GM23338 (cell line): ENCODE measurements at regions not wholly inside any gene's neighbourhood (a gene's known extent, or its start where the extent isn't known, plus 50 kb on each side); places are given as distances from the start of the nearest gene placed in this dataset.
A peak's percentile ranks its signal among the peaks of the same experiment; 100 is the strongest.
"Not testable (repeated sequence)": the region's sequence is repeated elsewhere in the genome, so short reads cannot be mapped to it uniquely, and the experiment has no call there.

Experiments used
- ATAC-seq: fragments of 200-7000 bp; cut with Tn5 transposase; 3 replicates; pipeline ENCODE4 v1.9.1; 2020
- DNase-seq: peaks from one replicate; pipeline ENCODE4 v3.0.0-alpha.2; 2015; ENCODE audit warnings: low spot score
- H2AFZ ChIP-seq: fragments of 200-600 bp; sonication (generic); 2 replicates; pipeline ENCODE4 v1.8.0; 2016; ENCODE audit warnings: antibody characterized with exemption, mild to moderate bottlenecking, moderate library complexity
- H3F3A ChIP-seq: fragments of 200-600 bp; sonication (generic); replicated peaks from 2 replicates; pipeline ENCODE4 v1.8.0; 2017; ENCODE audit warnings: antibody characterized with exemption, mixed run types, low read depth
- H3K27ac ChIP-seq: fragments of 200-600 bp; sonication (generic); 2 replicates; pipeline ENCODE4 v1.6.1; 2016; ENCODE audit warnings: low read depth
- H3K27me3 ChIP-seq: fragments of 200-600 bp; sonication (generic); 2 replicates; pipeline ENCODE4 v1.8.0; 2016; ENCODE audit warnings: mild to moderate bottlenecking, mixed run types, moderate library complexity; ENCODE audit not compliant: insufficient read depth
- H3K36me3 ChIP-seq: fragments of 200-600 bp; sonication (generic); 2 replicates; pipeline ENCODE4 v1.8.0; 2016; ENCODE audit warnings: mild to moderate bottlenecking; ENCODE audit not compliant: insufficient read depth
- H3K4me1 ChIP-seq: fragments of 200-600 bp; sonication (generic); 2 replicates; pipeline ENCODE4 v1.8.0; 2016; ENCODE audit warnings: mild to moderate bottlenecking, moderate library complexity; ENCODE audit not compliant: insufficient read depth
- H3K4me2 ChIP-seq: fragments of 200-600 bp; sonication (generic); 2 replicates; pipeline ENCODE4 v1.7.1; 2017; ENCODE audit warnings: mixed run types
- H3K4me3 ChIP-seq: fragments of 200-600 bp; sonication (generic); 2 replicates; pipeline ENCODE4 v1.6.1; 2016; ENCODE audit warnings: mixed run types
- H3K79me2 ChIP-seq: fragments of 200-600 bp; sonication (generic); replicated peaks from 2 replicates; pipeline ENCODE4 v1.8.0; 2017; ENCODE audit warnings: mild to moderate bottlenecking; ENCODE audit not compliant: insufficient read depth
- H3K9me2 ChIP-seq: fragments of 200-600 bp; sonication (generic); 2 replicates; pipeline ENCODE4 v1.8.0; 2017; ENCODE audit not compliant: insufficient read depth
- H4K20me1 ChIP-seq: fragments of 200-600 bp; sonication (generic); replicated peaks from 2 replicates; pipeline ENCODE4 v1.8.0; 2017; ENCODE audit warnings: mild to moderate bottlenecking; ENCODE audit not compliant: insufficient read depth
- H3K27ac Mint-ChIP-seq: 2 replicates; pipeline ENCODE4 v1.8.0; 2020; ENCODE audit warnings: inconsistent platforms, mild to moderate bottlenecking, moderate library complexity, mixed read lengths
- H3K27me3 Mint-ChIP-seq: 3 replicates; pipeline ENCODE4 v1.8.0; 2022; ENCODE audit warnings: low read depth, mild to moderate bottlenecking, moderate library complexity, mixed read lengths, inconsistent platforms; ENCODE audit not compliant: insufficient read depth, poor library complexity
- H3K36me3 Mint-ChIP-seq: 3 replicates; pipeline ENCODE4 v1.8.0; 2021; ENCODE audit warnings: low read depth, mild to moderate bottlenecking, inconsistent platforms, moderate library complexity, mixed read lengths
- H3K4me1 Mint-ChIP-seq: 3 replicates; pipeline ENCODE4 v1.8.0; 2020; ENCODE audit warnings: mild to moderate bottlenecking, inconsistent platforms, mixed read lengths
- H3K4me3 Mint-ChIP-seq: 3 replicates; pipeline ENCODE4 v1.8.0; 2021; ENCODE audit warnings: moderate library complexity, mild to moderate bottlenecking, inconsistent platforms, mixed read lengths
- H3K9me3 Mint-ChIP-seq: 3 replicates; pipeline ENCODE4 v1.8.0; 2020; ENCODE audit warnings: moderate library complexity, mild to moderate bottlenecking, inconsistent platforms, mixed read lengths
- CREB1 ChIP-seq: fragments of 250-450 bp; sonication (Bioruptor Pico); IDR thresholded peaks from 2 replicates; pipeline ENCODE4 v1.5.0; 2020; ENCODE audit warnings: low read depth, mild to moderate bottlenecking, moderate library complexity
- CTCF ChIP-seq, 2 experiments: fragments of 200-600 bp in 1 of 2; sonication (generic) in 1 of 2; conservative IDR thresholded peaks; 2 replicates each; pipeline versions ENCODE4 v1.5.1 to v1.6.1; 2016 to 2017; ENCODE audit warnings: antibody characterized with exemption in 2 of 2, low read depth in 2 of 2, mild to moderate bottlenecking in 2 of 2, moderate library complexity in 1 of 2
- ETS1 ChIP-seq: IDR thresholded peaks from 2 replicates; pipeline ENCODE4 v1.6.1; 2016; ENCODE audit warnings: antibody characterized with exemption
- EZH2phosphoT487 ChIP-seq: fragments of 200-600 bp; sonication (generic); IDR thresholded peaks from one replicate; pipeline ENCODE4 v1.8.1; 2018; ENCODE audit warnings: antibody characterized with exemption; ENCODE audit not compliant: unreplicated experiment
- JUNB ChIP-seq: IDR thresholded peaks from one replicate; pipeline ENCODE4 v1.6.1; 2016; ENCODE audit warnings: antibody characterized with exemption; ENCODE audit not compliant: unreplicated experiment
- NANOG ChIP-seq: IDR thresholded peaks from 2 replicates; pipeline ENCODE4 v1.6.1; 2016; ENCODE audit warnings: antibody characterized with exemption, borderline replicate concordance
- POLR2AphosphoS5 ChIP-seq: IDR thresholded peaks from 2 replicates; pipeline ENCODE4 v1.6.1; 2016; ENCODE audit warnings: antibody characterized with exemption, low read depth
- REST ChIP-seq: IDR thresholded peaks from one replicate; pipeline ENCODE4 v1.6.1; 2018; ENCODE audit warnings: antibody characterized with exemption; ENCODE audit not compliant: unreplicated experiment
- STAT1 ChIP-seq: IDR thresholded peaks from one replicate; pipeline ENCODE4 v1.6.1; 2016; ENCODE audit warnings: antibody characterized with exemption; ENCODE audit not compliant: unreplicated experiment
- ZNF331 ChIP-seq: fragments of 250-450 bp; sonication (Bioruptor Pico); IDR thresholded peaks from 2 replicates; pipeline ENCODE4 v1.5.0; 2020; ENCODE audit warnings: low read depth, mild to moderate bottlenecking, moderate library complexity

- no peak for TF ChIP-seq ETS1
These were observed 1754.0 kb upstream of the ACO1 start (continued) for GRCh38 chr9:30630459-30630858.

- TF ChIP-seq CREB1: 0 out of 2 replicates have a peak, but pooled peaks have one; percentile 29
- H3K4me3 Mint-ChIP-seq, H3K4me1 ChIP-seq, H3K79me2 ChIP-seq, H3K27ac ChIP-seq, H2AFZ ChIP-seq, H3K4me3 ChIP-seq, H3K27me3 ChIP-seq, ATAC-seq, H3K9me2 ChIP-seq, H4K20me1 ChIP-seq, H3K27ac Mint-ChIP-seq, H3K4me2 ChIP-seq, H3K27me3 Mint-ChIP-seq, H3K4me1 Mint-ChIP-seq, H3F3A ChIP-seq: not testable (repeated sequence)
- Mint-ChIP-seq H3K36me3 (peaks cover 22% of the 10 kb centered on the region), H3K9me3 (peaks cover 25% of the 10 kb centered on the region)
- H3K36me3 ChIP-seq: peaks cover 12% of the 10 kb centered on the region; the same call in 1 of the 2 replicates
- DNase-seq: peak; percentile 33
These were observed 1737.8 kb upstream of the ACO1 start for GRCh38 chr9:30646639-30647038.

- ATAC-seq: no peak
- Mint-ChIP-seq H3K9me3 (no peaks in the 10 kb centered on the region), H3K36me3 (no peaks in the 10 kb centered on the region)
- TF ChIP-seq ETS1 (no peak), EZH2phosphoT487 (no peak), ZNF331 (CRISPR knock-in tag) (no peak), CTCF (conservative IDR thresholded peaks at IDR 0.05; ENCODE audit: low read depth in 2 of 2) (no peak), JUNB (no peak), NANOG (no peak), REST (no peak), POLR2AphosphoS5 (no peak), CREB1 (no peak), STAT1 (no peak)
These were observed 1722.5 kb upstream of the ACO1 start for GRCh38 chr9:30661925-30662324.

More at GRCh38 chr9:30661925-30662324, 1722.5 kb upstream of the ACO1 start:
- H3F3A ChIP-seq: no peaks in the 10 kb centered on the region
- H3K36me3 ChIP-seq: no peaks in the 10 kb centered on the region
- no peak overlapping the region for H3K4me3 ChIP-seq
- H3K4me2 ChIP-seq: no peak overlapping the region
- H2AFZ ChIP-seq: peak overlapping the region; percentile 1; the same call in 1 of the 2 replicates
- Mint-ChIP-seq H3K4me1 (no peaks in the 10 kb centered on the region; the same call in 1 of the 3 replicates), H3K27me3 (no peaks in the 10 kb centered on the region), H3K4me3 (no peak overlapping the region), H3K27ac (no peak overlapping the region)
- no peaks in the 10 kb centered on the region for H3K9me2 ChIP-seq
- H3K27me3 ChIP-seq: no peaks in the 10 kb centered on the region
- no peak overlapping the region for H3K27ac ChIP-seq
- no peaks in the 10 kb centered on the region for H3K4me1 ChIP-seq
- H3K79me2 ChIP-seq: no peaks in the 10 kb centered on the region
- H4K20me1 ChIP-seq: no peaks in the 10 kb centered on the region
- no peak for DNase-seq
